ENCODE measurements at regions not wholly inside any gene's neighbourhood (a gene's known extent, or its start where the extent isn't known, plus 50 kb on each side); places are given as distances from the start of the nearest gene placed in this dataset.

DNA sequence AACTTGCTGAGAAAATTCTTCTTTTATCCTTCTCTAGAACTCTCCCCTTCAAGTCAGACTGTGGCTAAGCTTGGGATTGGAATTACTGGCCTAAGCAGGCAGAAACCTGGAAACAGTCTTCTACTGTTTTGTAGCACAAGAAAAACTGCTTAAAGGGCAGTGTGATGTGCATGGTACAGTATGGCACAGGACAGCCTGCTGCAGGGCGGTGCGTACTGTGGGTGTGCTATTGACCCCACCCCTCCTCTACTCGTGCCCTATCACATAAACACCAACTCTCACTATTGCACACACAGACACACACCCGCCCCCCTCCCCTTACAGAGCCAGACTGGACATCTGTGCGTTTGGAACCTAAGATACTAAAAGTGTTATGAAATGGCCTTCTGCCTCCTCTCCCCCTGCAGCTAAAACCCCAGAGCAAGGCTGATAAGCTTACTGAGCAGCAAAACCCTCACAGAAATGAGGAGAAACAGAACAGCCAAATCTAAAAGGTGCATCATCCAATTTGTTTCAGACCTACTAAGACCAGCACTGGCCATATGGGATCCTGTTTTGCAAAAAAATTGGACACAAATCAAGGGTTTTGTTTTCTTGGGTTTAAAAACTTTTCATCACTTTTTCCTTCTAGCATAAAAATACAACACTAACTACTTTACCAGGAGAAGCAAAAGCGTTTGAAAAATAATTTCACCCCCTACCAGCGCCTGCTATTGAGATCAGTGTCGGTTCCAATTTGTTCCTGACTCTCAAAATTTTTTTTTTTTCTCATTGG is 355.8 kb upstream of the LYPLAL1 start (continued):
- TF ChIP-seq, protein P1, sequence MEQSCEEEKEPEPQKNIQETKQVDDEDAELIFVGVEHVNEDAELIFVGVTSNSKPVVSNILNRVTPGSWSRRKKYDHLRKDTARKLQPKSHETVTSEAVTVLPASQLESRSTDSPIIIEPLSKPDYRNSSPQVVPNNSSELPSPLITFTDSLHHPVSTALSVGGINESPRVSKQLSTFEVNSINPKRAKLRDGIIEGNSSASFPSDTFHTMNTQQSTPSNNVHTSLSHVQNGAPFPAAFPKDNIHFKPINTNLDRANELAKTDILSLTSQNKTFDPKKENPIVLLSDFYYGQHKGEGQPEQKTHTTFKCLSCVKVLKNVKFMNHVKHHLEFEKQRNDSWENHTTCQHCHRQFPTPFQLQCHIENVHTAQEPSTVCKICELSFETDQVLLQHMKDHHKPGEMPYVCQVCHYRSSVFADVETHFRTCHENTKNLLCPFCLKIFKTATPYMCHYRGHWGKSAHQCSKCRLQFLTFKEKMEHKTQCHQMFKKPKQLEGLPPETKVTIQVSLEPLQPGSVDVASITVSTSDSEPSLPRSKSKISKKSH (CRISPR knock-in tag; IDR thresholded peaks at IDR 0.05; ENCODE audit: borderline replicate concordance) = no peak
- TF ChIP-seq REPIN1 (CRISPR knock-in tag; IDR thresholded peaks at IDR 0.05; ENCODE audit: borderline replicate concordance, low read depth) (no peak), ZNF839 (CRISPR knock-in tag; IDR thresholded peaks at IDR 0.05; ENCODE audit: borderline replicate concordance) (no peak), HHEX (CRISPR knock-in tag; IDR thresholded peaks at IDR 0.05) (no peak)
- TF ChIP-seq, protein P2, sequence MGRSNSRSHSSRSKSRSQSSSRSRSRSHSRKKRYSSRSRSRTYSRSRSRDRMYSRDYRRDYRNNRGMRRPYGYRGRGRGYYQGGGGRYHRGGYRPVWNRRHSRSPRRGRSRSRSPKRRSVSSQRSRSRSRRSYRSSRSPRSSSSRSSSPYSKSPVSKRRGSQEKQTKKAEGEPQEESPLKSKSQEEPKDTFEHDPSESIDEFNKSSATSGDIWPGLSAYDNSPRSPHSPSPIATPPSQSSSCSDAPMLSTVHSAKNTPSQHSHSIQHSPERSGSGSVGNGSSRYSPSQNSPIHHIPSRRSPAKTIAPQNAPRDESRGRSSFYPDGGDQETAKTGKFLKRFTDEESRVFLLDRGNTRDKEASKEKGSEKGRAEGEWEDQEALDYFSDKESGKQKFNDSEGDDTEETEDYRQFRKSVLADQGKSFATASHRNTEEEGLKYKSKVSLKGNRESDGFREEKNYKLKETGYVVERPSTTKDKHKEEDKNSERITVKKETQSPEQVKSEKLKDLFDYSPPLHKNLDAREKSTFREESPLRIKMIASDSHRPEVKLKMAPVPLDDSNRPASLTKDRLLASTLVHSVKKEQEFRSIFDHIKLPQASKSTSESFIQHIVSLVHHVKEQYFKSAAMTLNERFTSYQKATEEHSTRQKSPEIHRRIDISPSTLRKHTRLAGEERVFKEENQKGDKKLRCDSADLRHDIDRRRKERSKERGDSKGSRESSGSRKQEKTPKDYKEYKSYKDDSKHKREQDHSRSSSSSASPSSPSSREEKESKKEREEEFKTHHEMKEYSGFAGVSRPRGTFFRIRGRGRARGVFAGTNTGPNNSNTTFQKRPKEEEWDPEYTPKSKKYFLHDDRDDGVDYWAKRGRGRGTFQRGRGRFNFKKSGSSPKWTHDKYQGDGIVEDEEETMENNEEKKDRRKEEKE (IDR thresholded peaks at IDR 0.05) = no peak

DNA sequence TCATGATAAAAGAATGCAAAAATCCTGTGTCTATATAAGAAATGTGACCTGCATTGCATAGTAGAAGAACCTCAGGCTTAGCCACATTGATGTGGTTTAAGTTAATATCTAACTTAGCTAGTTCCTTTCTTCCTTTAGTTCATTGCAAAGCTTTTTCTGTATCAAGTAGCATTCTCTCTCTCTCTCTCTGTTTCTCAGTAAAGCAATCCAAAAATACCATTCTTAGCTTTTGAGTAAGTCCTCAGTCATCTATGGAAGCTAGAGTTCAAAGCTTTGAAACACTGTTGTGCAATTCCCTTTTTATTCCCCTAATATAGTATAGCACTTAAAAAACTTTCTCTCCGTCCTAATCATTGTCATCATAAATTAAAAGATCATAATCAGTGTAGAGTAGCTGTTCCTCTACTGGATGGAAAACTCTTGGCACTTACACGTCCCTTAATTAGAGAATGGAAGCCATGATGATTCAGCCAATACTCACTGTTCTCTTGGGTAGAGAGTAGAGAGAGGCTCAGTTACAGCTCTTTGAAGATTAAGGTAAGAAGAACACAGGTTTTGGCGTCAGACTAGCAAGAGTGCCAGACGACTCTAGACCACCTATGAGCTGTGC is 350.3 kb upstream of the LYPLAL1 start:
- H4K20me1 ChIP-seq (ENCODE audit: insufficient read depth, low read length) = no peaks in the 10 kb centered on the region
- POLR2A ChIA-PET = no interaction called here
- FAIRE-seq = no peak
- TF ChIP-seq, protein P3, sequence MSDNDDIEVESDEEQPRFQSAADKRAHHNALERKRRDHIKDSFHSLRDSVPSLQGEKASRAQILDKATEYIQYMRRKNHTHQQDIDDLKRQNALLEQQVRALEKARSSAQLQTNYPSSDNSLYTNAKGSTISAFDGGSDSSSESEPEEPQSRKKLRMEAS (IDR thresholded peaks at IDR 0.05) = no peak
- TF ChIP-seq, protein P4, sequence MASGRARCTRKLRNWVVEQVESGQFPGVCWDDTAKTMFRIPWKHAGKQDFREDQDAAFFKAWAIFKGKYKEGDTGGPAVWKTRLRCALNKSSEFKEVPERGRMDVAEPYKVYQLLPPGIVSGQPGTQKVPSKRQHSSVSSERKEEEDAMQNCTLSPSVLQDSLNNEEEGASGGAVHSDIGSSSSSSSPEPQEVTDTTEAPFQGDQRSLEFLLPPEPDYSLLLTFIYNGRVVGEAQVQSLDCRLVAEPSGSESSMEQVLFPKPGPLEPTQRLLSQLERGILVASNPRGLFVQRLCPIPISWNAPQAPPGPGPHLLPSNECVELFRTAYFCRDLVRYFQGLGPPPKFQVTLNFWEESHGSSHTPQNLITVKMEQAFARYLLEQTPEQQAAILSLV (CRISPR knock-in tag; IDR thresholded peaks at IDR 0.05; ENCODE audit: borderline replicate concordance) = no peak
- TF ChIP-seq CBFB (CRISPR knock-in tag; IDR thresholded peaks at IDR 0.05) (no peak), NR2C2 (CRISPR knock-in tag; IDR thresholded peaks at IDR 0.05; ENCODE audit: borderline replicate concordance) (no peak), ZSCAN25 (CRISPR knock-in tag; IDR thresholded peaks at IDR 0.05) (no peak), ZNF10 (CRISPR knock-in tag; IDR thresholded peaks at IDR 0.05; ENCODE audit: borderline replicate concordance, low read depth) (no peak), ATRX (CRISPR knock-in tag; IDR thresholded peaks at IDR 0.05; ENCODE audit: borderline replicate concordance) (no peak), JDP2 (CRISPR knock-in tag; IDR thresholded peaks at IDR 0.05; ENCODE audit: borderline replicate concordance) (no peak), ZNF772 (CRISPR knock-in tag; IDR thresholded peaks at IDR 0.05) (no peak), ZNF510 (CRISPR knock-in tag; IDR thresholded peaks at IDR 0.05; ENCODE audit: low read depth) (no peak), GTF2F1 (IDR thresholded peaks at IDR 0.05; ENCODE audit: low read length) (no peak)

More for the DNA sequence above, 350.3 kb upstream of the LYPLAL1 start:
- 8% methylated on average over 4 of the region's 4 CpGs for WGBS (ENCODE audit: low lambda C conversion rate)
- intact Hi-C loops (cut with micrococcal nuclease; ENCODE audit: unreplicated experiment) = no loop called here
- H3K36me3 ChIP-seq (replicated peaks in 1 of 2; ENCODE audit: control insufficient read depth in 1 of 2, insufficient read depth in 2 of 2, low read length in 2 of 2) = no peaks in the 10 kb centered on the region
- H3K4me3 ChIP-seq (replicated peaks in 1 of 3; ENCODE audit: insufficient read depth in 1 of 3, low read depth in 2 of 3, low read length in 3 of 3) = no peak overlapping the region
- no peaks in the 10 kb centered on the region for H3K79me2 ChIP-seq (ENCODE audit: insufficient read depth, low read length)
- BruUV-seq (replicated peaks) = no TSS peak
- H3K27ac ChIP-seq (ENCODE audit: extremely low read length, insufficient read depth, low read length) = no peak overlapping the region
- no peak for DNase-seq (ENCODE audit: low spot score)
- CTCF ChIA-PET (ENCODE audit: low intra/inter-chr PET ratio, low total read pairs) = no interaction called here
- H2AFZ ChIP-seq (ENCODE audit: low read length) = no peak overlapping the region
- no peaks in the 10 kb centered on the region for H3K27me3 ChIP-seq (ENCODE audit: control insufficient read depth in 1 of 2, insufficient read depth in 2 of 2, low read length in 2 of 2)
- H3K9ac ChIP-seq (ENCODE audit: insufficient read depth, low read depth, low read length) = no peak overlapping the region
- ATAC-seq = no peak
- in situ Hi-C loops (cut with HindIII; ENCODE audit: extremely low pct_ligation_motif_present, low pct_unique_long_range_greater_than_20kb) = no loop called here
- no peaks in the 10 kb centered on the region for H3K9me3 ChIP-seq (ENCODE audit: low read length)
- no peaks in the 10 kb centered on the region for H3K4me1 ChIP-seq (ENCODE audit: insufficient read depth, low read length)
- no peak overlapping the region for H3K4me2 ChIP-seq (ENCODE audit: low read depth, low read length)

Data from HepG2 (cell line).